GM12878 (cell line): ENCODE measurements at regions not wholly inside any gene's neighbourhood (a gene's known extent, or its start where the extent isn't known, plus 50 kb on each side); places are given as distances from the start of the nearest gene placed in this dataset.

Experiments used
- ATAC-seq: fragments of 200-7000 bp; cut with Tn5 transposase; 3 replicates; pipeline ENCODE4 v1.9.1; 2020; ENCODE audit warnings: mild to moderate bottlenecking, moderate library complexity
- BruUV-seq: library from RNA; stranded (reverse); fragments of 400-500 nt; replicated peaks from 2 replicates; lab custom pipeline; 2021; lab: Mats Ljungman, UMichigan
- CTCF ChIA-PET: fragments of 300-600 bp; sonication (Branson Sonifier 250); formaldehyde crosslinking; extraction: SDS; loops from one replicate; lab custom pipeline; 2021; ENCODE audit warnings: inconsistent platforms; lab: Yijun Ruan, JAX
- POLR2A ChIA-PET: fragments of 350-600 bp; formaldehyde crosslinking; extraction: SDS; loops from one replicate; lab custom pipeline; 2021; ENCODE audit warnings: inconsistent platforms; lab: Charles Lee
- RAD21 ChIA-PET: fragments of 300-600 bp; sonication (Branson Sonifier 250); formaldehyde crosslinking; loops from one replicate; lab custom pipeline; 2023; ENCODE audit warnings: antibody characterized with exemption; ENCODE audit not compliant: unreplicated experiment; lab: Charles Lee
- SMC1A ChIA-PET: fragments of 300-600 bp; sonication (Branson Sonifier 250); formaldehyde crosslinking; loops from one replicate; lab custom pipeline; 2023; ENCODE audit not compliant: unreplicated experiment, uncharacterized antibody; lab: Charles Lee
- DNase-seq: peaks from one replicate; pipeline ENCODE4 v3.0.0-alpha.2; 2011; ENCODE audit warnings: low read depth, low spot score
- FAIRE-seq: peaks from 3 replicates; lab custom pipeline; 2011; peaks lifted over from hg19 to GRCh38; lab: Jason Lieb, UNC
- H2AFZ ChIP-seq: 2 replicates; pipeline ENCODE4 v1.6.0; 2011; ENCODE audit warnings: low read depth, low read length, control low read depth; ENCODE audit not compliant: control insufficient read depth
- H3K27ac ChIP-seq: 2 replicates; pipeline ENCODE4 v1.5.1; 2011; ENCODE audit warnings: control low read depth; ENCODE audit not compliant: control insufficient read depth, insufficient read depth
- H3K27me3 ChIP-seq, 2 experiments: replicated peaks in 1 of 2; 2 replicates each; pipeline versions ENCODE4 v1.6.0 to v1.6.1; 2011; ENCODE audit warnings: low read length in 1 of 2; ENCODE audit not compliant: control insufficient read depth in 2 of 2, insufficient read depth in 2 of 2
- H3K36me3 ChIP-seq, 2 experiments: 2 replicates each; pipeline ENCODE4 v1.5.1; 2011; ENCODE audit warnings: low read length in 1 of 2; ENCODE audit not compliant: control insufficient read depth in 2 of 2, insufficient read depth in 2 of 2
- H3K4me1 ChIP-seq: 2 replicates; pipeline ENCODE4 v1.6.1; 2011; ENCODE audit warnings: mild to moderate bottlenecking, low read length, moderate library complexity, mixed read lengths; ENCODE audit not compliant: control insufficient read depth, insufficient read depth
- H3K4me2 ChIP-seq: 2 replicates; pipeline ENCODE4 v1.6.0; 2011; ENCODE audit warnings: control low read depth; ENCODE audit not compliant: control insufficient read depth, insufficient read depth
- H3K4me3 ChIP-seq: fragments of 200-600 bp; sonication (generic); 2 replicates; pipeline ENCODE4 v1.5.1; 2016
- H3K79me2 ChIP-seq: 2 replicates; pipeline ENCODE4 v1.6.0; 2011; ENCODE audit warnings: low read length; ENCODE audit not compliant: control insufficient read depth, insufficient read depth
- H3K9ac ChIP-seq: 2 replicates; pipeline ENCODE4 v1.8.0; 2011; ENCODE audit warnings: low read length, control low read depth, mixed read lengths; ENCODE audit not compliant: control insufficient read depth, insufficient read depth
- H3K9me3 ChIP-seq: replicated peaks from 3 replicates; pipeline ENCODE4 v1.5.1; 2011; ENCODE audit warnings: mild to moderate bottlenecking, low read length; ENCODE audit not compliant: control insufficient read depth, insufficient read depth
- H4K20me1 ChIP-seq: 2 replicates; pipeline ENCODE4 v1.6.0; 2011; ENCODE audit not compliant: control insufficient read depth, insufficient read depth
- ETV6 ChIP-seq, 2 experiments: fragments of 450-650 bp in 1 of 2; IDR thresholded peaks in 1 of 2; conservative IDR thresholded peaks in 1 of 2; 2 replicates each; pipeline ENCODE4 v1.6.1; 2014; ENCODE audit warnings: antibody characterized with exemption in 1 of 2, borderline replicate concordance in 1 of 2, low read depth in 1 of 2, mild to moderate bottlenecking in 1 of 2, moderate library complexity in 1 of 2
- EZH2 ChIP-seq: IDR thresholded peaks from 2 replicates; pipeline ENCODE4 v1.6.1; 2012; ENCODE audit warnings: low read depth, mild to moderate bottlenecking, control low read depth, inconsistent platforms, low read length, borderline replicate concordance; ENCODE audit not compliant: control insufficient read depth
- HDAC6 ChIP-seq: fragments of 200-600 bp; sonication (generic); IDR thresholded peaks from one replicate; pipeline ENCODE4 v1.8.0; 2017; ENCODE audit warnings: antibody characterized with exemption; ENCODE audit not compliant: unreplicated experiment
- HDGF ChIP-seq: fragments of 450-650 bp; IDR thresholded peaks from 2 replicates; pipeline ENCODE4 v1.6.1; 2016; ENCODE audit warnings: antibody characterized with exemption
- MEF2A ChIP-seq: IDR thresholded peaks from 2 replicates; pipeline ENCODE4 v1.6.1; 2011; ENCODE audit warnings: low read depth, mild to moderate bottlenecking, low read length, moderate library complexity; ENCODE audit not compliant: insufficient read depth
- MYB ChIP-seq: fragments of 150-350 bp; IDR thresholded peaks from 2 replicates; pipeline ENCODE4 v1.6.1; 2014; ENCODE audit warnings: mild to moderate bottlenecking, low read depth, low read length, borderline replicate concordance
- MYC ChIP-seq: IDR thresholded peaks from 2 replicates; pipeline ENCODE4 v1.6.1; 2011; ENCODE audit warnings: mild to moderate bottlenecking, low read length, moderate library complexity, inconsistent platforms; ENCODE audit not compliant: insufficient read depth, insufficient replicate concordance, insufficient read length, severe bottlenecking
- RCOR1 ChIP-seq: conservative IDR thresholded peaks from 2 replicates; pipeline ENCODE4 v1.6.1; 2012; ENCODE audit warnings: low read depth, low read length, improper control_type of control experiment
- RFX5 ChIP-seq: IDR thresholded peaks from 2 replicates; pipeline ENCODE4 v1.6.1; 2011; ENCODE audit warnings: low read depth, low read length, improper control_type of control experiment
- SMAD5 ChIP-seq: IDR thresholded peaks from 2 replicates; pipeline ENCODE4 v1.6.1; 2016; ENCODE audit warnings: antibody characterized with exemption, low read depth
- STAT3 ChIP-seq: IDR thresholded peaks from 2 replicates; pipeline ENCODE4 v1.6.1; 2011; ENCODE audit warnings: low read depth, low read length, improper control_type of control experiment
- TCF3 ChIP-seq: IDR thresholded peaks from 2 replicates; pipeline ENCODE4 v1.6.1; 2012; ENCODE audit warnings: low read depth, mild to moderate bottlenecking, low read length, borderline replicate concordance; ENCODE audit not compliant: insufficient read depth
- WGBS: methylation state at CpG from one replicate; pipeline ENCODE4 v1.1.6; 2016; ENCODE audit warnings: low lambda C conversion rate; ENCODE audit not compliant: insufficient replicate concordance, insufficient coverage; ENCODE audit errors: missing lambda C conversion rate; 5-methylcytosine and 5-hydroxymethylcytosine counted together
- in situ Hi-C: fragments of 300-500 bp; cut with MboI; formaldehyde crosslinking; loops from 9 replicates; pipeline ENCODE4 v1.14.3; 2018; ENCODE audit warnings: mixed read lengths
- intact Hi-C: fragments of 100-400 bp; cut with micrococcal nuclease; formaldehyde crosslinking; loops from one replicate; pipeline ENCODE4 v1.14.2; 2022; ENCODE audit not compliant: unreplicated experiment
- TF ChIP-seq, protein P1 (sequence below): fragments of 450-650 bp; IDR thresholded peaks from 2 replicates; pipeline ENCODE4 v1.6.1; 2018; ENCODE audit warnings: mild to moderate bottlenecking, low read depth, moderate library complexity; ENCODE audit not compliant: partially characterized antibody
- TF ChIP-seq, protein P2 (sequence below): fragments of 450-650 bp; IDR thresholded peaks from 2 replicates; pipeline ENCODE4 v1.6.1; 2016; ENCODE audit warnings: mild to moderate bottlenecking

DNA sequence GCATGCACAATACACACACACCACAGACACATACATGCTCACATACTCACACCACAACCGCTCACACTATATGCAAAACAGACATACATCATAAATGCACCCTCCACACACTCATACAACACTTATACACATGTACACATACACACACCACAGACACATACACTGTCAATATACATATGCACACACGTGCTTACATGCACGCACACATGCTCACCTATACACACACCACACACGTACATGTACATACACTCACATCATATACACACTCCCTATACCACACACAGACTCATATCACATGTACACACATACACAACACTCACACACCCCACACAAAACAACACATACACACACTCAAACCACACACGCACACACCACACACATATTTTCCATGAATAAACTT lies 885.3 kb downstream of the TBC1D22A start (continued):
- TF ChIP-seq HDAC6: no peak

DNA sequence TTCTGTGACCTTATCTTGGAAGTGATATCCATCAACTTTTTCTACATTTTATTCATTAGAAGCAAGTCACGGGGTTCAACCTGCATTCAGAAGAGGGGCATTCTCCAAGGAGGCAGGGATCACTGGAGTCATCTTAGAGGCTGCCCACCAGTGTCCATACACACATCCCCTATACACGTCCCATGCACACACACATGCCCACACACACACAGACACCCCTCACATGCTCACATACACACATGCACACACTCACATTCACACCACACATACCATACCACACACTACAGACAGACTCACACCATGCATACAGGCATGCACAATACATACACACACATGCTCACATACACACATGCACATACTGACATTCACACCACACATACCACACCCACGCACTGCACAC lies 884.7 kb downstream of the TBC1D22A start:
- FAIRE-seq: no peak
- in situ Hi-C loops: no loop called here
- no peaks in the 10 kb centered on the region for H4K20me1 ChIP-seq
- ChIA-PET SMC1A (no interaction called here), CTCF (no interaction called here), RAD21 (no interaction called here), POLR2A (no interaction called here)
- no peak overlapping the region for H3K4me3 ChIP-seq
- H3K27me3 ChIP-seq: no peaks in the 10 kb centered on the region
- no peaks in the 10 kb centered on the region for H3K4me1 ChIP-seq
- H3K9me3 ChIP-seq: no peaks in the 10 kb centered on the region; the same call in 2 of the 3 replicates
- ATAC-seq: no peak
- H3K27ac ChIP-seq: no peak overlapping the region
- no peak overlapping the region for H2AFZ ChIP-seq
- BruUV-seq: no TSS peak
- 33% methylated on average over 3 of the region's 3 CpGs for WGBS
- intact Hi-C loops: no loop called here
- H3K79me2 ChIP-seq: no peaks in the 10 kb centered on the region
- DNase-seq: no peak
- H3K4me2 ChIP-seq: no peak overlapping the region
- no peak for TF ChIP-seq MYB
- TF ChIP-seq, protein P1, sequence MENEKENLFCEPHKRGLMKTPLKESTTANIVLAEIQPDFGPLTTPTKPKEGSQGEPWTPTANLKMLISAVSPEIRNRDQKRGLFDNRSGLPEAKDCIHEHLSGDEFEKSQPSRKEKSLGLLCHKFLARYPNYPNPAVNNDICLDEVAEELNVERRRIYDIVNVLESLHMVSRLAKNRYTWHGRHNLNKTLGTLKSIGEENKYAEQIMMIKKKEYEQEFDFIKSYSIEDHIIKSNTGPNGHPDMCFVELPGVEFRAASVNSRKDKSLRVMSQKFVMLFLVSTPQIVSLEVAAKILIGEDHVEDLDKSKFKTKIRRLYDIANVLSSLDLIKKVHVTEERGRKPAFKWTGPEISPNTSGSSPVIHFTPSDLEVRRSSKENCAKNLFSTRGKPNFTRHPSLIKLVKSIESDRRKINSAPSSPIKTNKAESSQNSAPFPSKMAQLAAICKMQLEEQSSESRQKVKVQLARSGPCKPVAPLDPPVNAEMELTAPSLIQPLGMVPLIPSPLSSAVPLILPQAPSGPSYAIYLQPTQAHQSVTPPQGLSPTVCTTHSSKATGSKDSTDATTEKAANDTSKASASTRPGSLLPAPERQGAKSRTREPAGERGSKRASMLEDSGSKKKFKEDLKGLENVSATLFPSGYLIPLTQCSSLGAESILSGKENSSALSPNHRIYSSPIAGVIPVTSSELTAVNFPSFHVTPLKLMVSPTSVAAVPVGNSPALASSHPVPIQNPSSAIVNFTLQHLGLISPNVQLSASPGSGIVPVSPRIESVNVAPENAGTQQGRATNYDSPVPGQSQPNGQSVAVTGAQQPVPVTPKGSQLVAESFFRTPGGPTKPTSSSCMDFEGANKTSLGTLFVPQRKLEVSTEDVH: no peak
- TF ChIP-seq RCOR1: no peak
- no peak for TF ChIP-seq HDGF
- TF ChIP-seq SMAD5: no peak
- no peak for TF ChIP-seq EZH2
- TF ChIP-seq, protein P2, sequence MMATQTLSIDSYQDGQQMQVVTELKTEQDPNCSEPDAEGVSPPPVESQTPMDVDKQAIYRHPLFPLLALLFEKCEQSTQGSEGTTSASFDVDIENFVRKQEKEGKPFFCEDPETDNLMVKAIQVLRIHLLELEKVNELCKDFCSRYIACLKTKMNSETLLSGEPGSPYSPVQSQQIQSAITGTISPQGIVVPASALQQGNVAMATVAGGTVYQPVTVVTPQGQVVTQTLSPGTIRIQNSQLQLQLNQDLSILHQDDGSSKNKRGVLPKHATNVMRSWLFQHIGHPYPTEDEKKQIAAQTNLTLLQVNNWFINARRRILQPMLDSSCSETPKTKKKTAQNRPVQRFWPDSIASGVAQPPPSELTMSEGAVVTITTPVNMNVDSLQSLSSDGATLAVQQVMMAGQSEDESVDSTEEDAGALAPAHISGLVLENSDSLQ: no peak
- TF ChIP-seq ETV6 (conservative IDR thresholded peaks at IDR 0.05 in 1 of 2, IDR thresholded peaks at IDR 0.05 in 1 of 2; ENCODE audit: borderline replicate concordance in 1 of 2, low read depth in 1 of 2): no peak
- no peak for TF ChIP-seq RFX5
- TF ChIP-seq MEF2A: no peak
- no peak for TF ChIP-seq STAT3
- TF ChIP-seq MYC: no peak
- TF ChIP-seq TCF3: no peak
- no peak overlapping the region for H3K9ac ChIP-seq
- no peaks in the 10 kb centered on the region for H3K36me3 ChIP-seq
